Activated CD4-positive, alpha-beta T cell treated with anti-CD3 and anti-CD28 coated beads for 36 hours (primary cell): ENCODE measurements at regions not wholly inside any gene's neighbourhood (a gene's known extent, or its start where the extent isn't known, plus 50 kb on each side); places are given as distances from the start of the nearest gene placed in this dataset.
A peak's percentile ranks its signal among the peaks of the same experiment; 100 is the strongest.
"Not testable (repeated sequence)": the region's sequence is repeated elsewhere in the genome, so short reads cannot be mapped to it uniquely, and the experiment has no call there.

ENCODE experiments used
- ATAC-seq: fragments of 200-7000 bp; cut with Tn5 transposase; one replicate; pipeline ENCODE4 v1.10.0; 2021; ENCODE audit warnings: mild to moderate bottlenecking, moderate library complexity
- CTCF ChIA-PET: fragments of 350-600 bp; sonication (Branson Sonifier 250); formaldehyde crosslinking; loops from one replicate; lab custom pipeline; 2021; ENCODE audit warnings: antibody characterized with exemption; lab: Charles Lee
- POLR2A ChIA-PET: fragments of 350-600 bp; sonication (Branson Sonifier 250); formaldehyde crosslinking; loops from one replicate; lab custom pipeline; 2021; ENCODE audit warnings: antibody characterized with exemption, inconsistent platforms; lab: Charles Lee
- DNase-seq: peaks from one replicate; pipeline ENCODE4 v3.0.0-alpha.2; 2020
- H3K27ac Mint-ChIP-seq: one replicate; pipeline ENCODE4 v1.8.0; 2021; ENCODE audit warnings: mixed read lengths
- H3K27me3 Mint-ChIP-seq: one replicate; pipeline ENCODE4 v1.8.0; 2021; ENCODE audit warnings: mixed read lengths
- H3K36me3 Mint-ChIP-seq: one replicate; pipeline ENCODE4 v1.8.0; 2021; ENCODE audit warnings: low read depth, mixed read lengths
- H3K4me1 Mint-ChIP-seq: one replicate; pipeline ENCODE4 v1.8.0; 2021; ENCODE audit warnings: mixed read lengths
- H3K4me3 Mint-ChIP-seq: one replicate; pipeline ENCODE4 v1.8.0; 2021; ENCODE audit warnings: mild to moderate bottlenecking, moderate library complexity, mixed read lengths
- H3K9me3 Mint-ChIP-seq: one replicate; pipeline ENCODE4 v1.8.0; 2021; ENCODE audit warnings: low read depth, mixed read lengths
- intact Hi-C, 2 experiments: fragments of 100-400 bp; cut with DNase I in 1 of 2; cut with micrococcal nuclease in 1 of 2; formaldehyde crosslinking; loops; one replicate each; pipeline versions ENCODE4 v1.14.2 to v1.15.1; 2022 to 2024; cut with DNase I, micrococcal nuclease

DNA sequence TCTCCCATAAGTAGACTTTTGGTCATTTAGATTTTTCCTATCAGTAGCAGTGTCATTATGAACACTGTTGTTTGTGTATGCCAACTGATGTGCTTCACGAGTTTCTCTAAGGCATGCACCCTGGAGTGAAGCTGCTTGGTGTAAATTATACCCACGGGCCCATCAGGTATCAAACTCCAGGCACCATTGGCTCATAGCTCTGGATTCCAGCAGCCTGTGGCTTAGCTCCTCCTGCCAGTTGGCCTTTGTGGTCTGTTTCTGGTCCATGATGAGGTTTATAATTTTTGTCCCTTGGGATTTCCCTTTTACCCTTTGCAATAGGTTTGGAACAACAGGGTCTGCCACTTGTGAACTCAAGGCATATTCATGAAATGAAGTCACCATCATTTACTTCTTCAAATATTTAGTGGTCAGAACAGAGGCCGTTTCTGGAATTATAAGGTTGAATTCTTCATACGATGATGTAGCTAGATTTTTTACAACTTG, 350.5 kb downstream of the PRL start:
- Mint-ChIP-seq H3K36me3 (no peaks in the 10 kb centered on the region), H3K4me3 (no peak overlapping the region), H3K27me3 (no peaks in the 10 kb centered on the region), H3K9me3 (no peaks in the 10 kb centered on the region), H3K4me1 (peaks cover 4% of the 10 kb centered on the region), H3K27ac (no peak overlapping the region)
- DNase-seq, result no peak
- CTCF ChIA-PET, result interaction anchor here (1.0 kb wide), 1 partner anchor 46 kb away, joined by 3 read pairs; no protein-coding TSS in a partner anchor
- intact Hi-C loops, result no loop called here
- ATAC-seq, result no peak
- POLR2A ChIA-PET, result interaction anchor here (0.8 kb wide), 1 partner anchor 34 kb away, joined by 3 read pairs; no protein-coding TSS in a partner anchor

DNA sequence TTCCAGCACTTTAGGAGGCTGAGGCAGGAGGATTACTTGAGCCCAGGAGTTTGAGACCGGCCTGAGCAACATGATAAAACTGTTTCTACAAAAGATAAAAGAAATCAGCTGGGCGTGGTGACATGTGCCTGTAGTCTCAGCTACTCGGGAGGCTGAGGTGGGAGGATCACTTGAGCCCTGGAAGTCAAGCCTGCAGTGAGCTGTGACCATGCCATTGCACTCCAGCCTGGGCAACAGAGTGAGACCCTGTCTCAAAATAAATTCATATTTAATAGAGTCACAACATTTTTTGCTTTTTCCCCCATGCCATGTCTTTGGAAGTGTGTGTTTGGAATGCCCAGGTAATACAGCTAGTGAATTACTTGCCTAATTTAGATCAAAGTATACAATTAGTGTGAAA, 349.6 kb downstream of the PRL start:
- POLR2A ChIA-PET, DNase-seq, H3K27ac Mint-ChIP-seq, intact Hi-C loops, H3K27me3 Mint-ChIP-seq, CTCF ChIA-PET, H3K4me3 Mint-ChIP-seq, H3K36me3 Mint-ChIP-seq, ATAC-seq, H3K9me3 Mint-ChIP-seq: not testable (repeated sequence)
- peaks cover 10% of the 10 kb centered on the region for H3K4me1 Mint-ChIP-seq

DNA sequence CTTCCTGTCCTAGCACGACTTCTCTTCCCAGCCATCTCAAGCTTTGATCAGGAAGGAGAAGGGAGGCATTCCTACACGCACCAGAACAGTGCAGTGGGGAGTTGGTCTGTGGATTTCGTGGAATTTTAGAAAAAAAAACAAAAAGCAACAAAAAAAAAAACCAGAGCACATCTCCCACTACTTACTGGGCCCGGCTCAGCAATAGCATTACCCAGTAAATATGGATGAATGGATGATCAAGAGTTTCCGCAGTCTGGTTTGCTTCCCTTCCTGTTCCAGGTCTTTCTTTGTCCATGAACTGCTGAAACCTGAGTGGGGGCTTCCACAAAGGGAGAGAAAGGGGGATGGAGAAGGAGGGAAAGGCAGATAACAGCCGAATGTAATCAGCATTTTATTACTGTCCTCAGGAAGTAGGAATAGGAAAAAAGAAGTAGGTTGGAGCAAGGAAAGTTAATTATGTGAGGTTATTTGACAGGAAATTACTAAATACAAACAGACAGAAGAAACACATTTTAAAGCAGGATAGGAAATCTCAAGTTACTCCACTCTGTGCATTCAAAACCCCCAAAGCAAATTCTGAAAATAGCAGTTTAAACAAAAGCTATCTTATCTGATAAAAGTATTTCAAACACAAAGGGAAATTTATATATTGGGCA, 349.0 kb downstream of the PRL start:
- CTCF ChIA-PET, result interaction anchor here (0.6 kb wide), 1 partner anchor 890 kb away, joined by 3 read pairs; no protein-coding TSS in a partner anchor
- H3K9me3 Mint-ChIP-seq, result no peaks in the 10 kb centered on the region

DNA sequence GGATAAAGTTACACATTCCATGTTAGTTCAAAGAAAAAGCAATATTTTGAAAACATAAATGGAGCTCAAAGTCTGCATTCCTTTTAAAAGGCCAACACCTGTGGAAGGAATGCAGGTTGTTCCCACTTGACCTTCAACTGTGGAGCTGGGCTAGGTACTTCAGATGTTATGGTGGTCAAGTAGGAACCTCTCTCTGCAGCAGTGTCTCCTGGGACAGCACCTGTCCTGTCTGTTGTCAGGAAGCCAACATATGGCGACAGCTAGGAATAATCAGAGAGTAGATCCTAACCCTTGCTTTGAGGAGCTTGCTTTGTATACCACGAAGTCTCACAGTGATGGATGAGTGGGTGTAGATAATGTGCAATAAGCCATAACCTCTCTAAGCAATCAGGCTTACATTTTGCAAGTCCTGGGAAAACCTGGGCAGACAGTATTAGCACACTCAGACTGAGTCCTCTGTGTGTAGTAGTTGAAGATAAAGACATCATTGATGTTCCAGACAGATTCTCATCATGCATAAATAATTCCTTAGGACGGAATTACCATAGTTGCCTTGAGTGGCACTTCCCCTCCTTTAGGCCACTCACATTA, 347.5 kb downstream of the PRL start:
- CTCF ChIA-PET, result interaction anchor here (0.6 kb wide), 1 partner anchor 23 kb away, joined by 3 read pairs; no protein-coding TSS in a partner anchor

More for the DNA sequence above, 349.0 kb downstream of the PRL start:
- POLR2A ChIA-PET, result no interaction called here
- DNase-seq (no peak), ATAC-seq (no peak)
- Mint-ChIP-seq H3K27me3 (no peaks in the 10 kb centered on the region), H3K36me3 (no peaks in the 10 kb centered on the region), H3K4me1 (peaks cover 10% of the 10 kb centered on the region), H3K27ac (no peak overlapping the region), H3K4me3 (no peak overlapping the region)
- intact Hi-C loops, result no loop called here

DNA sequence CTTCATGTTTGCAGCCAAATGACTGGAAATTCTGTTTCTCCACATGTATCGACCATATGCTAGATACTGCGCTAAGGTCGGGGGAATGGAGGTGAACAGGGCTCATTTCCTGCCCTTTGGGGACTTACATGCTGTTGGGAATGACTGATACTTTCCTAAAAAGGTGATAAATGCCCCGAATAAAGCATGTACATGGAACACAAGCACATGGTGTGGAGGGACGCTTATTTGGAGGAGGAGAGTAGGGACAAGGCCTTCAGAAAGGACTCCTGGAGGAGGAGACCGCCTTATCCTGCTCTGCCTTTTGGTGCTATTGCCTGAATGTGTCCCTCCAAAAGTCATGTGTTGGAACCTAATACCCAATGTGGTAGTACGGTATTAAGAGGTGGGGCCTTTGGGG, 344.5 kb downstream of the PRL start:
- ChIA-PET POLR2A (no interaction called here), CTCF (no interaction called here)
- H3K4me3 Mint-ChIP-seq, result no peak overlapping the region
- intact Hi-C loops, result no loop called here
- no peaks in the 10 kb centered on the region for H3K27me3 Mint-ChIP-seq
- H3K9me3 Mint-ChIP-seq, result no peaks in the 10 kb centered on the region
- DNase-seq (no peak), ATAC-seq (no peak)
- H3K4me1 Mint-ChIP-seq, result peaks cover 10% of the 10 kb centered on the region
- no peaks in the 10 kb centered on the region for H3K36me3 Mint-ChIP-seq
- no peak overlapping the region for H3K27ac Mint-ChIP-seq

More for the DNA sequence above, 347.5 kb downstream of the PRL start:
- DNase-seq (no peak), ATAC-seq (no peak)
- H3K9me3 Mint-ChIP-seq, result no peaks in the 10 kb centered on the region
- H3K4me1 Mint-ChIP-seq, result peaks cover 10% of the 10 kb centered on the region
- H3K27ac Mint-ChIP-seq, result no peak overlapping the region
- H3K27me3 Mint-ChIP-seq, result no peaks in the 10 kb centered on the region
- POLR2A ChIA-PET, result no interaction called here
- intact Hi-C loops, result no loop called here
- H3K36me3 Mint-ChIP-seq, result no peaks in the 10 kb centered on the region
- H3K4me3 Mint-ChIP-seq, result no peak overlapping the region

DNA sequence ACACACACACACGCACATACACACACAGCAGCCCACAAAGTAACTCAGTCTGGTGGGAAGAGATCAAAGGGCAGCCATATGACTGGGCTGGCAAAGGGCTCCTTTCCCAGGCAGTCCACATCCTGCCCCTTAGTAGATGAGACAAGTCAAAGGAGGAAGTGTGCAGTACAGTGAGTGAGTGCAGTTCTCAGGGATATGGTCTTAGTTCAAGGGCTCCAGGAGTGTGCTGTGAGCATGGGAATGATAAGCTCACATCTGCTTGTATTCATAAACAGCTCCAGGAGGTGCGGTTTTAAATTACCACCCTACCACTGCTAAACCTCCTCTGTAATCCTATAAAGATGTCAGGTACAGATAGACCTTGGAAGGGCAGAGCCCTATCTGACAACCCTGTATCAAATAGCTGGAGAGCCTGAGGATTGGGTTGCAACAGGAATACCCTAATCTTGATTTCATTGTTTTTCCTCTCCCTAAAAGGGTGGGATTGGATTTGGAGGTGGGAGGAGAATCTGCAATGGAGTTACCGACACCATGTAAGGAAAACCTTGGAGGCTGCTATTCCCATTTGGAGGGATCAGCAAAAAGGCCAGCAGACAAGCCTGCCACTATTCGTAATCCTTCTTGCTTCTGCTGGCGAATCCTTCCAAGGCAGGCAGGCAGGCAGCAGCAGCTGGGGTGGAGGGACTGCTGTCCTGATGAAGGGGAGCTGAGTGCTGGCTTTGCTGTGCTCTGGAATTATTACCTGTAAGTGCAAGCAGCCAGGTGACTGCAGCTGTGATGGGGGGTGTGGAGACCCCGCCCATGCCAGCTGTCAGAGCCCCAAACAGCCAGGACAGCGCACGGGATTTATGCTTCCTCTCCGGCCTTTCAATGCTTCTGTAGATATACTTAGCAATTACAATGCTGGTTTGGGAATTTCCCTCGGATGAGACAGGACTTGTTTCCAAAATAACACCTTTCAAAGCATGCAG, 342.7 kb downstream of the PRL start:
- no peak for DNase-seq
- Mint-ChIP-seq H3K4me1 (peaks cover 10% of the 10 kb centered on the region), H3K27me3 (peaks cover 1% of the 10 kb centered on the region), H3K27ac (no peak overlapping the region), H3K4me3 (no peak overlapping the region), H3K36me3 (no peaks in the 10 kb centered on the region), H3K9me3 (no peaks in the 10 kb centered on the region)
- ATAC-seq, result peak; percentile 9
- intact Hi-C loops, result no loop called here
- ChIA-PET CTCF (interaction anchor here (0.7 kb wide), 1 partner anchor 13 kb away, joined by 4 read pairs; no protein-coding TSS in a partner anchor), POLR2A (no interaction called here)

DNA sequence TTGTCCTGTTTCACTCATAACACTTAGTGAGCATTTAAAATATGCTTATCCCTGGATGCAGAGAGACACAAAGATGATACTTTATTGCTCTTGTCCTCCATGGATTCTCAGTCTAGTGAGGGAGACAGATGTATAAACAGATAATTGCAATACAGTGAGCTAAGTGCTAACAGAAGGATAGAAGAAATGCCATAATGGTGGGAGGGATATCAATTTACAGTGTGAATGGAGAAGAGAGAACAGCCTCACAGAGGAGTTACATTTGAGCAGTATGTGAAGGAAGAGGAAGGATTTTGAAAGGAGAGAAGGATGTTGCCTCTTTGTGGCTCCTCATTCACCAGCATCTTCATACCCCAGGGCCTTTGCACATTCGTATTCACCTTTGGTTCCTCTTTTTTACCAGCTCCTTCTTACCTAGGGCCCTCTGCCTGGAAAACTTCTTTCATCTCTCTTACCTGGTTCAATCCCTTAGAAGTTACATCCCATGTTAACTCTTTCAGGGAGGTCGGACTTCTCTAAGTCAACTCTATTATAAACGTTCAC, 341.7 kb downstream of the PRL start:
- POLR2A ChIA-PET, result no interaction called here
- DNase-seq, result no peak
- H3K4me1 Mint-ChIP-seq, result peaks cover 10% of the 10 kb centered on the region
- H3K36me3 Mint-ChIP-seq, result no peaks in the 10 kb centered on the region
- H3K27me3 Mint-ChIP-seq, result peaks cover 1% of the 10 kb centered on the region
- no peak for ATAC-seq
- H3K4me3 Mint-ChIP-seq, result no peak overlapping the region
- CTCF ChIA-PET, result no interaction called here
- no peak overlapping the region for H3K27ac Mint-ChIP-seq
- intact Hi-C loops, result no loop called here
- no peaks in the 10 kb centered on the region for H3K9me3 Mint-ChIP-seq

DNA sequence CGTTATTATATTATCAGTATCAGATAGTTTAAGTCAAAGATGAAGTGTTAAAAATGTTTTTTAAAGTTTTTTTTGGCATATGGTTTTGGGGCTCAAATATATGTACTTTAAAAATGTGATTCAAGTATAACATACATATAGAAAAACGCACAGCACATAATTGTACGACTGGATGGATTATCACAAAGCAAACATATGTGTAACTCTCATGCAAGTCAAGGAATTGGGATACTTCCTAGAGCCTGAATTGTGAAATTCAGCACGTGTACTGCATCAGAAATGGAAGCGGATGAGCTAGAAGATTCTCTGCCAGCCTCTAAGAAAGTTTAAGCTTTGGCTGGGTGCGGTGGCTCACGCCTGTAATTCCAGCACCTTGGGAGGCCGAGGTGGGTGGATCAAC, 340.9 kb downstream of the PRL start:
- H3K4me1 Mint-ChIP-seq, result peaks cover 10% of the 10 kb centered on the region
- H3K4me3 Mint-ChIP-seq, result no peak overlapping the region
- no peak for ATAC-seq
- H3K36me3 Mint-ChIP-seq, result no peaks in the 10 kb centered on the region
- no peak for DNase-seq
- intact Hi-C loops, result no loop called here
- ChIA-PET CTCF (no interaction called here), POLR2A (no interaction called here)
- no peaks in the 10 kb centered on the region for H3K9me3 Mint-ChIP-seq
- H3K27me3 Mint-ChIP-seq, result peaks cover 1% of the 10 kb centered on the region
- no peak overlapping the region for H3K27ac Mint-ChIP-seq

DNA sequence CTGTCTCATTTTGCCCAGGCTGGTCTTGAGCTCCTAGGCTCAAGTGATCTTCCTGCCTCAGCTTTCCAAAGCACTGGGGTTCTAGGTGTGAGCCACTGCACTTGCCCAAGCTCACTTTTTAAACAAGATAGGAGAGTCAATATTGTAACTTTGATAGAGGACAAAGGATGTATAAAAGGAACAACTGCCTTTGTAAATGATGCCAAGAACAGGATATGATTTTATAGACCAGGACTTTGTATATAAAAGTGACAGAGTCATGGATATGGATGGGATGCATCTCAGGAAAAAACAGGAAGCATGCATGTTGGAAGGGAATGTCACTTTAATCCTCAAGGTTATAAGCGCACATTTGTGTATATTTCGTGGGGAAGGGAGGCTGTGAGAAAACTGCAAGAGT, 338.4 kb downstream of the PRL start:
- H3K4me3 Mint-ChIP-seq, result no peak overlapping the region
- peaks cover 1% of the 10 kb centered on the region for H3K27me3 Mint-ChIP-seq
- H3K9me3 Mint-ChIP-seq, result no peaks in the 10 kb centered on the region
- POLR2A ChIA-PET, result no interaction called here
- CTCF ChIA-PET, result no interaction called here
- DNase-seq (no peak), ATAC-seq (no peak)
- no peaks in the 10 kb centered on the region for H3K4me1 Mint-ChIP-seq
- intact Hi-C loops, result no loop called here
- H3K27ac Mint-ChIP-seq, result no peak overlapping the region
- H3K36me3 Mint-ChIP-seq, result no peaks in the 10 kb centered on the region

DNA sequence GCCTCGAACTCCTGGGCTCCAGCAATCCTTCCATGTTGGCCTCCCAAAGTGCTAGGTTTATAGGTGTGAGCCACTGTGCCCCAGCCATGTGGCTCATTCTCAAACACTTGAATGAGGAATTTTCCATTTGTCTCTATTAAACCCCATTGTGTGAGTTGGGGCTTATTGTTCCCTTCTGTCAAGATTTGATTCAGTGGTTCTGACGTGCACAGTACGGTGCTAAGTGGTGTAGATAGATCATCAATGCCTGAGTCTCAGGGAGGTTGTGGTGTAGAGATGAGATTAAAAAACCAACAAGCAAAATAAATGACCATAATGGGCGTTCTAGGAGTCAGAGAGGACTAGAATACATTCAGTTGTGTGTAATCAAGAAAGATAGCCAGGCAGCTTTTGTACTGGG, 335.6 kb downstream of the PRL start:
- ChIA-PET CTCF (no interaction called here), POLR2A (no interaction called here)
- no peaks in the 10 kb centered on the region for H3K9me3 Mint-ChIP-seq

DNA sequence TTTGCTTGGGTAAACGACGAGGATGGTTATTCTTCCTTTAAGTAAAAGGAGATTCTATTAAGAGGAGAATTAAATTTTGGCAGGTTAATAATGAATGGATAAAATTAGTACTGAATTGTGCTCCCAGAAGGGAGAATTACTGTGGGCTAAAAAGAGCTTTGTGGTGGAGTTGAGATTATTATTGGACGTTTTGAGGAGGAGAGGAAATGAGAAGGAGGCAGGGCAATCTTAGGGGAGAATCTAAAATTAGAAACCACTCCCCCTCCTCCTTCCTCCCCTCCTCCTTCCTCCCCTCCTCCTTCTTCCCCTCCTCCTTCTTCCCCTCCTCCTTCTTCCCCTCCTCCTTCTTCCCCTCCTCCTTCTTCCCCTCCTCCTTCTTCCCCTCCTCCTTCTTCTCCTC, 331.8 kb downstream of the PRL start:
- intact Hi-C loops, result no loop called here
- Mint-ChIP-seq H3K27ac (no peak overlapping the region), H3K36me3 (no peaks in the 10 kb centered on the region), H3K27me3 (no peaks in the 10 kb centered on the region), H3K4me3 (no peak overlapping the region), H3K9me3 (no peaks in the 10 kb centered on the region), H3K4me1 (peaks cover 7% of the 10 kb centered on the region)
- ChIA-PET POLR2A (no interaction called here), CTCF (no interaction called here)
- DNase-seq (no peak), ATAC-seq (no peak)

More for the DNA sequence above, 335.6 kb downstream of the PRL start:
- H3K27me3 Mint-ChIP-seq, result peaks cover 1% of the 10 kb centered on the region
- no peak overlapping the region for H3K4me3 Mint-ChIP-seq
- ATAC-seq (no peak), DNase-seq (no peak)
- no peak overlapping the region for H3K27ac Mint-ChIP-seq
- no peaks in the 10 kb centered on the region for H3K36me3 Mint-ChIP-seq
- peaks cover 5% of the 10 kb centered on the region for H3K4me1 Mint-ChIP-seq
- intact Hi-C loops, result no loop called here
